22Rv1 (cell line): ENCODE measurements at regions not wholly inside any gene's neighbourhood (a gene's known extent, or its start where the extent isn't known, plus 50 kb on each side); places are given as distances from the start of the nearest gene placed in this dataset.

Source experiments
- CTCF ChIP-seq: fragments of 450-650 bp; IDR thresholded peaks from 2 replicates; pipeline ENCODE4 v1.5.1; 2017; ENCODE audit warnings: mild to moderate bottlenecking
- ZFX ChIP-seq: fragments of 450-650 bp; IDR thresholded peaks from 2 replicates; pipeline ENCODE4 v1.6.1; 2017; ENCODE audit warnings: antibody characterized with exemption, borderline replicate concordance

GRCh38 chr9:92176800-92177185, 61.6 kb upstream of the SPTLC1 start:
- TF ChIP-seq CTCF (no peak), ZFX (no peak)
